ENCODE measurements at regions not wholly inside any gene's neighbourhood (a gene's known extent, or its start where the extent isn't known, plus 50 kb on each side); places are given as distances from the start of the nearest gene placed in this dataset.

DNA sequence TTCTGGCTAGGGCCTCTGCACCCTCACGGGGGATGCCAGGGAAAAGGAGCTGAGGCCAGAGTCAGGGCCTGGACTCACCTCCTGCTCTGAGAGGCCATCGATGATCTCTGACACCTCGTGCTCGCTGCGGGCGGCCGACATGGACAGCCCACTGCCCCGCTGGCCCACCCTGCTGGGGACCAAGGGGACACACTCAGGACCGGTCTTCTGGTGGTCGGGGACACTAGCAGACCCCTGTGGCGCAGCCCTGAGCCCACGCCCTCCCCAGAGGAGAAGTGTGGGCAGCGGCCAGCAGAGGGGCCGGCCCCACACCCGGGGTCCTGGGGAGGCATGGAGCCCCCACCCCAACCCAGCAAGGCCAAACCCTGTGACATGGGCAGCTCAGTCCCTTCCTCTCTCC lies 134.6 kb downstream of the RFLNA start:
- DNase-seq (ENCODE audit: low spot score): no peak

DNA sequence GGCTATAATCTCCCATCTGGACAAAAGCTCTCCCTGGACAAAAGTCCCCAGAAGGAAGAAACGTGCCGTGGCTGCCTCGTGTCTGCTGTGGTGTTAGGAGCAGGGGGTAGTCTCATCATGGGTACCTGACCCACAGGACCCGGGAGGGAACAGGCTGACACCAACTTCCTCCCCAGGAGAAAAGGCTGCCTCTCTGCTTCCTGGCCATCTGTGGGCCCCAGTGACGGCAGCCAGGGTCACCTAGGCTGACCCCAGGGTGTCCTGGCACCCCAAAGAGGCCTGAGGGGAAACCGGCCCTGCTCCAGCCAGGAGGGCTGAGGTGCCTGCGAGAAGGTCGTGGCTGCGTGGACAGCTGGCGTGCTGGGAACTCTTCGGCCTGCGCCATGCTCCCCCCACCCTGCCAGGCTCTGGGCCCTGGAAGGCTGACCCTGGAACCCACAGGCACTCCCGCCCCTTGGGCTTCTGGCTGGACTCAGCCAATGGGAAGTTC lies 133.9 kb downstream of the RFLNA start:
- no peak for DNase-seq (ENCODE audit: low spot score)

GRCh38 chr12:124428136-124428791 lies 133.4 kb downstream of the RFLNA start:
- no peak for DNase-seq (ENCODE audit: low spot score)

DNA sequence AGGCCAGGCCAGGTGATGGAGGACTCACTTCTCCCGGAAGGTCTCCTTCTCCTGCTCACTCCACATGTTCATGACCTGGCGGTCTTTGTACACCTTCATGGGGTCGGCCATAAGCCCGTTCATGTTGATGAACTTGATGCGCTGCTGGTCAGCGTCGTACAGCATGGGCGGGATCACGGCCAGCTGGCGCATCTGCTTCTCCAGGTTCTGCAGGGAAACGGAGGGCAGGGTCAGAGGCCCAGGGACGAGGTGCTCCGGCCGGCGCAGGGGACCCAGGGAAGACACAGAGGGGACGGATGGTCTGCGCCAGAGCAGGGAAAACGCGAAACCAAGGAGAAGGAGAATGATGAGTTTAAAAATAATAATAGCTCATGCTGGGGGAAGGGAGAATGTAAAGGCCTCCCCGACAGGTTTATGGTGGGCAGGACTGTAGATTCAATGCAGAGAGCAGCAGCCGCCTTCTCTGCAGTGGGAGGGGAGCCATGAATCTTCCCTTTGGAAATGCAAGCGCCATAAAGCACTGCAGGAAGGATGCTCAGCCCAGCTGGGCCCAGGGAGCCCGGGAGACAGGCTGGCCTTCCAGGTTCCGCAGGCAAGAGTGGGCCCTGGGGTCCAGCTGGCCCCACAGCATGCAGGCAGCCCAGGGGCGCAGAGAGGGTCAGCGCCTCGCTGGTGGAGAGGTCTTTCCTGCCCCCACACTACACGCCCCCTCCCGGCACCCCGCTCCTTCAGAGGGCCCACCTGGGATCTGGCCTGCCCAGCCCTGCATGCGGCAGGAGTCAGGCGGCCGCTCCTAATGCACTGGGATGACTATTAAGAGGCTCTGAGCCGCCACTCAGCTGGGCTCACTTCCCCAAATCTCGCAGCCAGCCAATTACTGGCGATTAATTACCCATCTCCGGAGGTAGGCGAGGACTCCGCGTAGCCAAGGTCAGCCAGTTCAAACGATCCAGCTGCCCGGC lies 132.0 kb downstream of the RFLNA start:
- no peak for DNase-seq (ENCODE audit: low spot score)

- DNase-seq (ENCODE audit: low spot score): no peak
These were observed 130.8 kb downstream of the RFLNA start for GRCh38 chr12:124425667-124426066.

GRCh38 chr12:124424516-124424905 lies 129.6 kb downstream of the RFLNA start:
- no peak for DNase-seq (ENCODE audit: low spot score)

GRCh38 chr12:124423761-124424515 lies 129.0 kb downstream of the RFLNA start:
- DNase-seq (ENCODE audit: low spot score): no peak

DNA sequence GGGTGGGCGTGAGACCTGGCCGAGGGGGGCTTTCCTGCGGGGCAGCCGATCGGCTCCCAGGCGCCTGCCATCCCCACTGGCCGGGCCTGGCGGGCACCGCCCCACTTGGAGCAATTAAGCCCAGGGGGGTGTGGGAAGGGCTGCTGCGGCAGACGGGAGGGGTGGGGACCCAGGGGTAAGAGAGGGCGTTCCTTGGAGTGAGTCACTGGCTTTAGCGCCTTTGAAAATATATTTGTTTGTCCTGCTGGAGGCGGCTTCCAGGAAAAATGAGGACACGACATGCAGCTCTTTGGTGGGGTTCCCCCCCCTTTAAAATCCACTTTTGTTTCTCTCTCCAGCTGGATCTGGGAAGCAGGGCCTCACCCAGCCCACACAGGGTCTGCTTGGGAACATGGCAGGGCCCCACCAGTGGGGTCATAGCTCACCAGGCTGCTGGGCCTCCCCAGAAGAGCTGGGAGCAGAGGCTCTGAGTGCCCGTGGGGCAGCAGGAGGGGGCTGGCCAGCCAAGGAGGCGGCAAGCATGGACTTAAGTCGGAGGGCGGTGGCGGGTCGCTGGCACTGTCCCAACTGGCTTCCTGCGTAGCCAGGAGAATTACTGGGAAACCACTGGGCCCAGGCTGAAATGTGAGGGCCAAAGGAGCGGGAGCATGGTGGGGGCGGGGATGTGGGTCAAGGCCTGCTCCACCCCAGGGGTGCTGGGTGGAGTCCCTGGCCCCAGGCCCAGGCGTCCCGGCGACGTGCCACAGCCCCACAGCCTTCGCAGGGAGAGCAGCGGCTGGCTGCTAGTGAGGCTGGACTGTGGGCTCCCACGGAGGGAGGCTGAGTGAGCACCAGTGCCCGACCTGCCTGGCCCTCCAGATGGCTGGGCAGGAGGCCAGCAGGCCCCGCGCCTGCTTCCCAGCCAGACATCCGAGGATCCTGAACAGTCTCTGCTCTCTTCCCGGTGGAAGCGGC lies 128.0 kb downstream of the RFLNA start:
- DNase-seq (ENCODE audit: low spot score): no peak

DNA sequence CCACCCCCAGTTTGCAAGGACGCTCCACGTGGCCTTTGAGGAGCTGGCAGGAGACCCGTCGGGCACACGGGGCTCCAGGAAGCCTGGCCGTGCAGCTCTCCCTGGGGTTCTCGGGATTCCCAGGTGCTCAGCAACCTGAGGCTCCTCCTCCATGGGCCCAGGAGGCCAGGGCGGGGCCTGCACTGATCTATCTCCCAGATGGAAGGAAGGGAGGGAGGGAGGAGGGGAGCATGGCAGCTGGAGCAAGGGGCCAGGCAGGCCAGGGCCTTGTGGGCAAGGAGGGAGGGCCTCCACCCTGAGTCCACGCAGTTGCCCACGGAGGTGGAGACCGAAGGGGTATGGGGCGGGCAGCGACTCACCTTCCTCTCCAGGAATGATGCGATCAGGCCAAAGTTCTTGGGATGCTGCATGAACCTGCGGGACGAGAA lies 127.3 kb downstream of the RFLNA start:
- DNase-seq (ENCODE audit: low spot score): no peak

DNA sequence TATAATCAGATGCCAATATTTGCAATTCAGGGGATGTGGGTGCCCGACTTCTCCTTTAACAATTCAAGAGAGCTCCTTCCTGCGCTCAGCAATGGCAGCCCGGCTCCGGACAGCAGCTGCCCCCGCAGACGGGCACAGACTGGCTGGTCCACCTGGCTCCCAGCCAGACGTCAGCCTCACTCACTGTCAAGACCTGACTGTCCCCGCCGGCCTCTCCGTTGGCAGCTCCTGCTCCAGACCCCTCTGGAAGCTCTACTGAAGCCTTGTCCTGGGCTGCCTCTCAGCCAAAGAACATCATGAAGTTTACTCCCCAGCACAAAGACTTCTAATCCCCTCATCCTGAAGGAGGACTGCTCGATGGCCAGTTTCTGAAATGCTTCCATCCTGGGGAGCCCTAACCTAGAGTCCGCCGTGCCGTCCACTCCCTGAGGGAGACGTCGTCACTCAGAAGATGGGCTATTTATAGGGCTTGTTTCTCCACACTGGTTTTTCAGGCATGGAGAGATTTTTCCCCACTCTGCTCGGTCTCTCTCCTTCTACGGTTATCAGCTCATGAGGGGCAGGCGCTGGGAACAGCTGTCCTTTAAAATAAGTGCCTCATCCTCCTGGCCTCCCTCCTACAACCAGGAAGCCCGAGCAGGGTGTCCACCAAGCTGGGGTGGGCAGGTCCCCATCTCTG lies 126.2 kb downstream of the RFLNA start:
- DNase-seq (ENCODE audit: low spot score): no peak

DNA sequence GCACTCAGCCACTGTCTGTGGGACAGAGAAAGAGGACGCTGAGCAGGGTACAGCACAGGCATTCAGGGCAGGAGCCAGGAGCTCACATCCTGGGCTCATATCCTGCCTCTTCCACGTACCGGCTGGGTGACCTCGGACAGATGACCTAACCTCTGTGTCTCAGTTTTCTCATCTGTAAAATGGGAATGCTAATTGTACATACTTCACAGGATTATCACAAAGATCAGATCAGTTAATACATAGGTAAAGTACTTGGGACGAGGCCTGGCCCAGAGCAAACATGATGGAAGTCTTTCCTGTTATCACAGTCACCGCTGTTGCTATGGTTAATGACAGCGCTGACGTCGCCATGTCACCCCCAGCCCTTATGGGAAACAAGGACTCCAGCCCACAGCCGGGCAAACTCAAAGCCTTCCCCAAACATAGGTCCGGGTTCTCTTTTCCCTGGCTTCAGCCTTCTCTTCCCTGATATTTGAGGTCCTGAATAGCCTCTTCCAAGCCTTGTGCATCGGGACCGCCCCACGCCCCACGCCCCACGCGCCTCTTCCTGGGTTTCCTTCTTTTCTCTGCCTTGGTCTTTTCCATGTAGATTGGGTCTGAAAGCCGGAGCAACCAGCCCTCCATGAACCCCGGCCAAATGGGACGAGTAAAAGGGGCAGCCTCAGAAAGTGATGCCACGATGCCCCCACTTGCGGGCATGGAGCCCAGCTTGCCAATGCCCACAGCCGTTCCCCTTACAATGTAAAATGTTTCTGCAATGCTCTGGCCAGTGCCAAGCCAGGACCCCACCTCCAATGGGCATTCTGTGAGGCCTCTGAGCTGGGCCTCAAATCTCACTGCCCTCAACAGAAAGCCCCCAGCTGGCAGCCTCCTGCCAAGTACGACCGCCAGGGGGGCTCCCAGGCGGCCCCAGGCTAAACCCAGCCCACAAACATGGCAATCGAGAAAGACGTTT lies 125.4 kb downstream of the RFLNA start:
- DNase-seq (ENCODE audit: low spot score): no peak

- no peak for DNase-seq (ENCODE audit: low spot score)
These were observed 124.6 kb downstream of the RFLNA start for GRCh38 chr12:124419292-124420040.

- DNase-seq (ENCODE audit: low spot score): no peak
These were observed 123.9 kb downstream of the RFLNA start for GRCh38 chr12:124418791-124419190.

- no peak for DNase-seq (ENCODE audit: low spot score)
These were observed 123.3 kb downstream of the RFLNA start for GRCh38 chr12:124418156-124418555.

DNA sequence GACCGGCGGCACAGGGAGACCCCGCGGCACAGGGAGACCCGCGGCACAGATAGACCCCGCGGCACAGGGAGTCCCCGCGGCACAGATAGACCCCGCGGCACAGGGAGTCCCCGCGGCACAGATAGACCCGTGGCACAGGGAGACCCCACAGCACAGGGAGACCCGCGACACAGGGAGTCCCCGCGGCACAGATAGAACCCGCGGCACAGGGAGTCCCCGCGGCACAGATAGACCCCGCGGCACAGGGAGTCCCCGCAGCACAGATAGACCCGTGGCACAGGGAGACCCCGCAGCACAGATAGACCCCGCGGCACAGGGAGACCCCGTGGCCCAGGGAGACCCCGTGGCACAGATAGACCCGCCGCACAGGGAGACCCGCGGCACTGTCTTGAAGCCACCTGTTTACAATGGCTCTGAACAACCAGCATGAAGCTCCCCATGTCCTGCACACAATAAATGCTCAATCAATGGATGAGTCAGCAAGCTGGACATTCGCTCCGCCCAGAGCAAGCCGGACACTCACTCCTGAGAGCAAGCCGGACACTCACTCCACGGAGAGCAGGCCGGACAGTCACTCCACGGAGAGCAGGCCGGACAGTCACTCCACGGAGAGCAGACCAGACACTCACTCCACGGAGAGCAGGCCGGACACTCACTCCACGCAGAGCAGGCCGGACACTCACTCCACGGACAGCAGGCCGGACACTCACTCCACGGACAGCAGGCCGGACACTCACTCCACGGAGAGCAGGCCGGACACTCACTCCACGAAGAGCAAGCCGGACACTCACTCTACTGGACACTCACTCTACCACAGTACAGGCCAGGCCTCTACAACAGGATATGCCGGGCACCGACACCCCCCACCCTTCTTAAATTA lies 121.9 kb downstream of the RFLNA start:
- DNase-seq (ENCODE audit: low spot score): no peak

- no peak for DNase-seq (ENCODE audit: low spot score)
These were observed 120.2 kb downstream of the RFLNA start for GRCh38 chr12:124415064-124415463.

- no peak for DNase-seq (ENCODE audit: low spot score)
These were observed 119.0 kb downstream of the RFLNA start for GRCh38 chr12:124413915-124414314.

GRCh38 chr12:124413401-124413800 lies 118.5 kb downstream of the RFLNA start:
- DNase-seq (ENCODE audit: low spot score): no peak
